A673 (cell line): ENCODE measurements at regions not wholly inside any gene's neighbourhood (a gene's known extent, or its start where the extent isn't known, plus 50 kb on each side); places are given as distances from the start of the nearest gene placed in this dataset.
"Not testable (repeated sequence)": the region's sequence is repeated elsewhere in the genome, so short reads cannot be mapped to it uniquely, and the experiment has no call there.

Source experiments
- BruUV-seq: library from RNA; stranded (reverse); fragments of 400-500 nt; replicated peaks from 2 replicates; lab custom pipeline; 2021; lab: Mats Ljungman, UMichigan
- CTCF ChIA-PET: fragments of 300-600 bp; sonication (Branson Sonifier 250); formaldehyde crosslinking; loops from one replicate; lab custom pipeline; 2022; ENCODE audit warnings: antibody characterized with exemption; lab: Charles Lee
- POLR2A ChIA-PET: fragments of 300-600 bp; sonication (Branson Sonifier 250); formaldehyde crosslinking; loops from one replicate; lab custom pipeline; 2022; ENCODE audit warnings: antibody characterized with exemption; ENCODE audit not compliant: low non-redundant PET; lab: Charles Lee
- DNase-seq: peaks from one replicate; pipeline ENCODE4 v3.0.0-alpha.2; 2015; ENCODE audit warnings: low spot score
- H3K27ac ChIP-seq: fragments of 200-600 bp; sonication (generic); 2 replicates; pipeline ENCODE4 v1.5.1; 2016; ENCODE audit warnings: mixed run types, low read depth, mild to moderate bottlenecking, mixed read lengths, antibody characterized with exemption, low read length; ENCODE audit not compliant: poor library complexity, severe bottlenecking
- H3K27me3 ChIP-seq: fragments of 200-600 bp; sonication (generic); replicated peaks from 2 replicates; pipeline ENCODE4 v1.6.1; 2017; ENCODE audit warnings: mixed run types, low read depth, mild to moderate bottlenecking, mixed read lengths, antibody characterized with exemption, low read length; ENCODE audit not compliant: insufficient read depth, poor library complexity
- H3K36me3 ChIP-seq: fragments of 200-600 bp; sonication (generic); 2 replicates; pipeline ENCODE4 v1.6.1; 2016; ENCODE audit warnings: mixed run types, mild to moderate bottlenecking, mixed read lengths, antibody characterized with exemption, low read length; ENCODE audit not compliant: insufficient read depth, poor library complexity, severe bottlenecking
- H3K4me1 ChIP-seq: fragments of 200-600 bp; sonication (generic); 2 replicates; pipeline ENCODE4 v1.6.1; 2017; ENCODE audit warnings: mixed run types, mild to moderate bottlenecking, mixed read lengths, antibody characterized with exemption, low read length; ENCODE audit not compliant: insufficient read depth, poor library complexity, severe bottlenecking
- H3K4me3 ChIP-seq: fragments of 200-600 bp; sonication (generic); 2 replicates; pipeline ENCODE4 v1.5.1; 2016; ENCODE audit warnings: low read depth, mixed run types, mild to moderate bottlenecking, mixed read lengths, low read length; ENCODE audit not compliant: poor library complexity, severe bottlenecking
- H3K9me3 ChIP-seq: fragments of 200-600 bp; sonication (generic); 2 replicates; pipeline ENCODE4 v1.6.1; 2016; ENCODE audit warnings: mixed run types, low read depth, mild to moderate bottlenecking, mixed read lengths, antibody characterized with exemption, low read length; ENCODE audit not compliant: poor library complexity, severe bottlenecking
- CTCF ChIP-seq: fragments of 300-800, 200-600 bp; sonication (generic); conservative IDR thresholded peaks from 2 replicates; pipeline ENCODE4 v1.5.1; 2017; ENCODE audit warnings: low read depth, mild to moderate bottlenecking, antibody characterized with exemption, low read length, moderate library complexity, mixed read lengths
- EZH2 ChIP-seq: fragments of 200-600 bp; sonication (generic); IDR thresholded peaks from 2 replicates; pipeline ENCODE4 v1.6.1; 2017; ENCODE audit warnings: borderline replicate concordance, low read depth, mild to moderate bottlenecking, mixed read lengths, antibody characterized with exemption, low read length; ENCODE audit not compliant: poor library complexity, severe bottlenecking
- intact Hi-C: fragments of 100-400 bp; cut with micrococcal nuclease; formaldehyde crosslinking; loops from one replicate; pipeline ENCODE4 v1.10.0; 2022; ENCODE audit not compliant: unreplicated experiment

DNA sequence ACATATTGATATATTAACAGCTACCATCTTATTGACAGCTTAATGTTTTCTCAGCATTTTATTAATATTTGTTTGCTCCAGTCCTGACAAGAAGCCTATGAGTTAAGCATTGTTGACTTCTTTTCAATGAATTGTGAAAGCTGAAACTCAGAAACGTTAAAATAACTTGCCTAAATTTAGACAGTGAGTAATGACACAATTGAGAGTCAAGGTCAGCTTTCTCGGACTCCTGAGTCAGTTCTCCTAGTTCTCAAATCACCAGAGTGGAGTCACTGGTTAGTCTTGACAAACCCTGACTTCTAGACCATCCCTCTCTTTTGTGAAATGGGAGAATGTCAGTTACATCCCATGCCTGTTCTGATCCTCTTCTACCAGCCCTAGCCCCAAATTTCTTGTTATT, 222.7 kb upstream of the ACO1 start:
- BruUV-seq: no TSS peak
- Histone ChIP-seq H3K27ac (no peak overlapping the region), H3K9me3 (no peaks in the 10 kb centered on the region), H3K4me1 (no peaks in the 10 kb centered on the region), H3K4me3 (no peak overlapping the region), H3K27me3 (no peaks in the 10 kb centered on the region), H3K36me3 (no peaks in the 10 kb centered on the region)
- ChIA-PET CTCF (no interaction called here), POLR2A (no interaction called here)
- DNase-seq: no peak
- TF ChIP-seq EZH2 (no peak), CTCF (no peak)
- intact Hi-C loops: loop anchor here (5.0 kb wide), 1 partner anchor 81 kb away; no protein-coding TSS in a partner anchor

DNA sequence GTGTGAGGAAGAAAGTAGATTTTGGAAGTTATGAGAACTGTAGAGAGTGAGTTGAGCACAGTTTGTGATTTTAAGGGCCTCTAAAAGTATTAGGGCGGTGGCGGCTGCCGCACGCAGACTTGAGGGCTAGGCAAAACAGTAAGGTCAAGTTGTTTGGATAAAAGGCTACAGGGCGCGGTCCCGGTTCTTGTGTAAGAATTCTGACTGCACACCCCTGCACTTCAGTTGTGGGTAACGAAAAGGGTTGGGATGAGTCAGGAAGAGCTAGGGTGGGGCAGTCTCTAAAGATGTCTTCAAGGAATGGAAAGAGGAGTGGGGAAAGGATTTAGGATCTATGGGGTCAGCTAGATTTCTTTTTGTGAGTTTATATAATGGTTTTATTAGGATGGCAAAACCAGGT, 218.1 kb upstream of the ACO1 start:
- H3K36me3 ChIP-seq, intact Hi-C loops, H3K4me3 ChIP-seq, CTCF ChIA-PET, H3K4me1 ChIP-seq, H3K9me3 ChIP-seq, BruUV-seq, H3K27me3 ChIP-seq, H3K27ac ChIP-seq, POLR2A ChIA-PET, DNase-seq: not testable (repeated sequence)

DNA sequence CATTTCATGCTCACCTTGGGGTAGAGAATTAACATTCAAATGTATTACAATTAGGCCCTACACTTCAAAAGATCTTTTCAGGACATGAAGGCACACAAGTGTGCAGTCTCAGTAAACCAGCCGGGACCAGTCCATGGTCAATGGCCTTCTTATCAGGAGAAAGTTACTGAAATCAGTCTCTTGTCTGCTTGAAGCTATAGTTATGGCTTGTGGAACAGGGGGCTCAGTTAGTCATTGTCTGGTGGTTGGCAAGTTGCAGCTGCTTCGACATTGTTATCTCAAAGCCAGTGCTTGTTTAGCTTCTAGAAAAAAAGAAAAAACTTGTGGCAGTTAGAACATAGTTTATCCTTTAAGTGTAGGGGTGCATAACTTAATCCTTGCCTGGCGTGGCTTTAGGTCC, 213.1 kb upstream of the ACO1 start:
- BruUV-seq: no TSS peak
- TF ChIP-seq EZH2 (no peak), CTCF (no peak)
- Histone ChIP-seq H3K4me3 (no peak overlapping the region), H3K27ac (no peak overlapping the region), H3K36me3 (no peaks in the 10 kb centered on the region), H3K4me1 (no peaks in the 10 kb centered on the region), H3K9me3 (no peaks in the 10 kb centered on the region), H3K27me3 (no peaks in the 10 kb centered on the region)
- ChIA-PET POLR2A (no interaction called here), CTCF (no interaction called here)
- intact Hi-C loops: no loop called here
- DNase-seq: no peak

- DNase-seq: no peak
- intact Hi-C loops: no loop called here
- no TSS peak for BruUV-seq
- TF ChIP-seq EZH2: no peak
- no peak overlapping the region for H3K27ac ChIP-seq
- CTCF ChIA-PET: no interaction called here
- no peaks in the 10 kb centered on the region for H3K36me3 ChIP-seq
- POLR2A ChIA-PET: no interaction called here
- no peaks in the 10 kb centered on the region for H3K27me3 ChIP-seq
- no peak overlapping the region for H3K4me3 ChIP-seq
- H3K4me1 ChIP-seq: no peaks in the 10 kb centered on the region
- no peaks in the 10 kb centered on the region for H3K9me3 ChIP-seq
Observed at GRCh38 chr9:32172256-32172655, 212.2 kb upstream of the ACO1 start.
